ENCODE measurements at regions not wholly inside any gene's neighbourhood (a gene's known extent, or its start where the extent isn't known, plus 50 kb on each side); places are given as distances from the start of the nearest gene placed in this dataset.

DNA sequence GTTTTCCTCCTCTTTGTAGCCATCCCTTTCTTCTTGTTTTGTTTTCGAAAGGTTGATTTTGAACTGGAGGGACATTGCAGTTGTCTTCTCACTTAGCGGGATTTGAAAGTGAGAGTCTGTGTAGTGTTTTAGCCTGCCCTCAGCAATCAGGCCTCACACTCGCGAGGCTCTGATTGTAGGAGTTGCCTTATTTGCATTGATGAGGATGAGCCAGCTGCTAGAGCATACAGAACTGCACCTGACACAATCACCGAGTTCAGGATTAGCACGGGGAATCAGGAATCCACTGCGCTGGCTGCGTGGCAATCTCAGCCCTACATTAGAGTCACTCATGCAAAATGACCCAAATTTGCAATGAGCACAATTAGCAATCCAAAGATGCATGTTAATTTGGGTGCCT lies 122.5 kb upstream of the TMEM161B start:
- no peak overlapping the region for H3K4me3 ChIP-seq (ENCODE audit: low read length)
- DNase-seq (ENCODE audit: low read depth): no peak
- TF ChIP-seq, protein P1, sequence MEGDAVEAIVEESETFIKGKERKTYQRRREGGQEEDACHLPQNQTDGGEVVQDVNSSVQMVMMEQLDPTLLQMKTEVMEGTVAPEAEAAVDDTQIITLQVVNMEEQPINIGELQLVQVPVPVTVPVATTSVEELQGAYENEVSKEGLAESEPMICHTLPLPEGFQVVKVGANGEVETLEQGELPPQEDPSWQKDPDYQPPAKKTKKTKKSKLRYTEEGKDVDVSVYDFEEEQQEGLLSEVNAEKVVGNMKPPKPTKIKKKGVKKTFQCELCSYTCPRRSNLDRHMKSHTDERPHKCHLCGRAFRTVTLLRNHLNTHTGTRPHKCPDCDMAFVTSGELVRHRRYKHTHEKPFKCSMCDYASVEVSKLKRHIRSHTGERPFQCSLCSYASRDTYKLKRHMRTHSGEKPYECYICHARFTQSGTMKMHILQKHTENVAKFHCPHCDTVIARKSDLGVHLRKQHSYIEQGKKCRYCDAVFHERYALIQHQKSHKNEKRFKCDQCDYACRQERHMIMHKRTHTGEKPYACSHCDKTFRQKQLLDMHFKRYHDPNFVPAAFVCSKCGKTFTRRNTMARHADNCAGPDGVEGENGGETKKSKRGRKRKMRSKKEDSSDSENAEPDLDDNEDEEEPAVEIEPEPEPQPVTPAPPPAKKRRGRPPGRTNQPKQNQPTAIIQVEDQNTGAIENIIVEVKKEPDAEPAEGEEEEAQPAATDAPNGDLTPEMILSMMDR (conservative IDR thresholded peaks at IDR 0.05; ENCODE audit: low read depth, low read length): no peak

DNA sequence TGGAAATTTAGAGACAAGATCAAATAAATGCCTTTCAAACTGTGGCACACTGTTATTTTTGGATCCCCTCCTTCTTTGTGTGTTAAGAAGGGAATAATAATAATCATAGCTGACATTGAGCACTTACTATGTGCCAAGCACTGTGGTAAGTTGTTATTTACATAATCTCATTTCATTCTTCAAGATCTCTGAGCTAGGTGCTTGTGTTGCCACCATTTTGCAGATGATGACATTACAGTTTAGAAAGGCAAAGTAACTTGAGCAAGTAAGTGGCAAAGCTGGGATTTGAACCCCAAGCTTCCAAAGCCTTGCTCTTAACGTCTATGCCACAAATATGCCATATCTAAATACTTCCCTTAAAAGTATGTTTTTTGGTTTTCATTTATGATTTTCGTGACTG lies 121.8 kb upstream of the TMEM161B start:
- DNase-seq (ENCODE audit: low read depth): no peak
- no peak overlapping the region for H3K4me3 ChIP-seq (ENCODE audit: low read length)
- TF ChIP-seq, protein P1 (conservative IDR thresholded peaks at IDR 0.05; ENCODE audit: low read depth, low read length): no peak

DNA sequence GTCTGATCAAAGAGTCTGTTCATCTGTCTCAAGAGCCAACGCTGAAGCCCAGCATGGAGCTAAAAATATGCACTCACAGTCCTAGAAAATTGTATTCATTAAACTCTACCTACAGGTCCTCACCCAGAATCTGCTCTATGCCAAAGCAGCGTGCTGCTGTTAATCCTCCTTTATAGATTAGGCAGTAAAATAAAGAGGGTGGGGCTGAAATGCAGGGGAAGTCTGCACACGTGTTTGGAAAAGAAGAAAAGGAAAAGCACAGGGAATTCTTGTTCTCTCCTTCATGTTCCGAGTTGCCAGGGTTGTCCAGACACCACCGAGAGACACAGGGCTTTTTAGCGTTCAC lies 121.4 kb upstream of the TMEM161B start:
- no peak overlapping the region for H3K4me3 ChIP-seq (ENCODE audit: low read length)
- TF ChIP-seq, protein P1 (conservative IDR thresholded peaks at IDR 0.05; ENCODE audit: low read depth, low read length): no peak
- DNase-seq (ENCODE audit: low read depth): no peak

DNA sequence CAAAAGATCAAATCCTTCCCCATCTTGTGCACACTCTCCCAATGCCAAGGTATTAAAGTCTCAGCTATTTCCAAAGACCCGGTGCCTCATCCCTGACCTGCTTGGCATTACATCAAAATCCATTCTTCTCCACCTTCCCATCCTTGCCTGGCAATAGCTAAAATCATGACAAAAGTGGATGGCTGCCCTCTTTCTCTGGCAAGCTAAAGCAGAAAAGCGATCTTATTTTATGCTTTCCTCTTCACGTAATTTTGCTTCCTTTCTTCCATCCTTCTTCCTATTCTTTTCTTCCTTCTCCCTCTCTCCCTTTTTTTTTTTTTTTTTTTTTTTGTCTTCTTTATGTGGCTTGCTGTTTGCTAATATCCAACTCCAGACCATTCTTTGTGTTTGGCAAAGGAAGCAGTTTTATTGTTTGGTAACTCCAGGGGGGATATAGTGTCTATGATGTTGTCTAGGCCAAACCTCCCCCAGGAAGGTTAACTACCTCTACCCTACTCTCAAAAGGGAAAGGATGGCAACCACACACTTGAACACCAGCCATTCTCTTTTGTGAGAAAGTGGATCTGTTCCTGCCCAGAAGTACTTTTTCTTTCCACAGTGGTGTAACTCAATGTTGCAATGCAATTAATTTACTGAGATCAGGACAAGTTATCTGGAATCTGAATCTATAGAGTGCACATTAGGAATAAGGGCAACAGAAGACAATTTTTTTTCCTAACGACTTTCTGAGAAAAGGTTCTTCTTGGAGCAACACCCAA lies 120.9 kb upstream of the TMEM161B start:
- no peak overlapping the region for H3K4me3 ChIP-seq (ENCODE audit: low read length)
- no peak for DNase-seq (ENCODE audit: low read depth)
- TF ChIP-seq, protein P1 (conservative IDR thresholded peaks at IDR 0.05; ENCODE audit: low read depth, low read length): no peak

DNA sequence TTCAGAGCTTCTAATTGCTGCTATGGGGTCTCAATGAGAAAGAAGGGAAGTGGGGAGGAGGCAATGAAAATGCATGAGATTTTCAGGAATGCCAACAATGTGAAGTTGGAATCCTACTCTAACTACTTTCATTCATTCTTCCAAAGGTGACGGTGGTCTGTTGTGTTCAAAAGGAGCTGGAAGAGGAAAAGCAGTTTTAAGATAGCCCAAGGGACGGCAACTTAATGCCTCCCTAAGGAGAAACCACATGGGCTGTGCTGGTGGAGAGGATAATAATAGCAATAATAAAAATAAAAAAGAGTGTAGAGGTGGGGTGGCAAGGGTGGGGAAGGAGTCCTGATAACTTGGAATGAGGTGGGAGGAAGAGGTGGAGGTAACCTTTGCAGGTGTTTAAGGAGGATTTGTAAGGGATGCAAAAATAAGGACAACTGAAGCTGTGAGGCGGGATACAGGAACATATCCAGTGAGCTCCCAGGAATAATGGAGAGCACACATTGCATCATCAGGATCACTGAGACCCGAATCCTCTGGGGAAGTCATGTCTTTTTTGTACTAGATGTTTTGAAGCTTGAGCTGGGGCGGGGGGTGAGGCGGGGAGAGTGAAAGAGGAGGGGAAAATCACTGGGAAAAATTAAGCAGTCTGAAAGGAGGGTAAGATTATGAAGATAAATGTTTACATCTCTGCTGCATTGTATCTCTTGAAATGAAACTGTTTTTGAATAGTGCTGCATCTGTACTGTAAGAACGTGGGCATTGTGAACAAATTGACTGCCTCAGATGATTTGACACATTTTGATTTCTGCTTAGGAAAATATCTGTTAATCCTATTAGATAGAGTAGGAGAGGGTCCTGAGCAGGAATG lies 120.1 kb upstream of the TMEM161B start:
- no peak overlapping the region for H3K4me3 ChIP-seq (ENCODE audit: low read length)
- DNase-seq (ENCODE audit: low read depth): no peak
- TF ChIP-seq, protein P1 (conservative IDR thresholded peaks at IDR 0.05; ENCODE audit: low read depth, low read length): no peak

DNA sequence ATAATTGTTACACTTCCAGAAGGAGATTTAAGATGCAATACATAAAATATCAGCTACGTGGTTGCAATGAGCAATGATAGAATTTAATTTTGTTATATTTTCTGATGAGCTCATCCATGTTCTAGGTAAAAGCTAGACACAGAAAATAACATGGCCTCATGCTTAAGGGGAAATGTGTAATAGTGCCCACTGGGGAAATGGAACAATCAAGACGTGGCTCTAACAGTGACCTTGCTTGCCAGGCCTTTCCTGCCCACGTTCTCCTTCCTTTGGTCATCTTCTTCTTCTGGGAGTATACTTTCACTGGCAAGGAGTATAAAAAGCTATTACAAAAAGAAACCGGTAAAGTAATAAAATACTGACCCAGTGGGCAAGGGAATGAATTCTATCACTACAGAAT lies 116.2 kb upstream of the TMEM161B start:
- TF ChIP-seq, protein P1 (conservative IDR thresholded peaks at IDR 0.05; ENCODE audit: low read depth, low read length): no peak
- no peak overlapping the region for H3K4me3 ChIP-seq (ENCODE audit: low read length)
- DNase-seq (ENCODE audit: low read depth): no peak

All from retinal pigment epithelial cell (primary cell).